SK-N-SH (cell line): ENCODE measurements at regions not wholly inside any gene's neighbourhood (a gene's known extent, or its start where the extent isn't known, plus 50 kb on each side); places are given as distances from the start of the nearest gene placed in this dataset.

Experiments
- CTCF ChIA-PET: fragments of 300-600, 350-600 bp; formaldehyde crosslinking; extraction: SDS; loops from one replicate; lab custom pipeline; 2021; lab: Yijun Ruan, JAX
- POLR2A ChIA-PET: fragments of 350-600 bp; sonication (Branson Sonifier 250); formaldehyde crosslinking; extraction: SDS; loops from one replicate; lab custom pipeline; 2020; ENCODE audit warnings: antibody characterized with exemption, inconsistent platforms; lab: Yijun Ruan, JAX
- DNase-seq: peaks from one replicate; pipeline ENCODE4 v3.0.0; 2012
- H2AFZ ChIP-seq: fragments of 200-600 bp; sonication (generic); 2 replicates; pipeline ENCODE4 v1.8.1; 2016; ENCODE audit warnings: antibody characterized with exemption, mild to moderate bottlenecking, low read depth
- H3F3A ChIP-seq: fragments of 200-600 bp; sonication (generic); replicated peaks from 2 replicates; pipeline ENCODE3; 2016; ENCODE audit warnings: antibody characterized with exemption, mild to moderate bottlenecking; ENCODE audit not compliant: insufficient read depth
- H3K27ac ChIP-seq, 2 experiments: fragments of 200-500 bp in 1 of 2; fragments of 200-600 bp in 1 of 2; sonication (Bioruptor generic) in 1 of 2; sonication (generic), shearing (Covaris generic) in 1 of 2; 2 replicates each; pipeline versions ENCODE4 v1.5.1 to v1.6.1; 2014 to 2016; ENCODE audit warnings: low read depth in 2 of 2, inconsistent platforms in 1 of 2, low read length in 1 of 2, mild to moderate bottlenecking in 1 of 2, mixed read lengths in 1 of 2
- H3K27me3 ChIP-seq: fragments of 200-600 bp; sonication (generic), shearing (Covaris generic); 2 replicates; pipeline ENCODE4 v1.6.1; 2016; ENCODE audit warnings: mixed run types; ENCODE audit not compliant: insufficient read depth
- H3K36me3 ChIP-seq, 2 experiments: fragments of 200-500 bp in 1 of 2; fragments of 200-600 bp in 1 of 2; sonication (Bioruptor generic) in 1 of 2; sonication (generic) in 1 of 2; replicated peaks in 1 of 2; 2 replicates each; pipeline versions ENCODE3 to v1.5.1; 2014 to 2016; ENCODE audit warnings: low read length in 1 of 2, mild to moderate bottlenecking in 1 of 2; ENCODE audit not compliant: insufficient read depth in 2 of 2, control insufficient read depth in 1 of 2
- H3K4me1 ChIP-seq, 2 experiments: fragments of 200-500 bp in 1 of 2; fragments of 200-600 bp in 1 of 2; sonication (Bioruptor generic) in 1 of 2; sonication (generic), shearing (Covaris generic) in 1 of 2; 2 replicates each; pipeline versions ENCODE4 v1.5.1 to v1.6.1; 2014 to 2016; ENCODE audit warnings: low read depth in 1 of 2, low read length in 1 of 2, mixed run types in 1 of 2; ENCODE audit not compliant: insufficient read depth in 2 of 2, control insufficient read depth in 1 of 2
- H3K4me2 ChIP-seq: fragments of 200-600 bp; sonication (generic), shearing (Covaris generic); 2 replicates; pipeline ENCODE4 v1.6.1; 2017; ENCODE audit warnings: mixed run types
- H3K4me3 ChIP-seq, 2 experiments: fragments of 200-500 bp in 1 of 2; fragments of 200-600 bp in 1 of 2; sonication (Bioruptor generic) in 1 of 2; sonication (generic), shearing (Covaris generic) in 1 of 2; 2 replicates each; pipeline versions ENCODE4 v1.5.1 to v1.8.1; 2014 to 2016; ENCODE audit warnings: low read depth in 2 of 2, inconsistent platforms in 1 of 2, low read length in 1 of 2, mild to moderate bottlenecking in 1 of 2, mixed read lengths in 1 of 2, moderate library complexity in 1 of 2
- H3K79me2 ChIP-seq: fragments of 200-600 bp; sonication (generic); 2 replicates; pipeline ENCODE4 v1.8.1; 2017; ENCODE audit warnings: mild to moderate bottlenecking; ENCODE audit not compliant: insufficient read depth
- H3K9ac ChIP-seq: fragments of 200-600 bp; sonication (generic); 2 replicates; pipeline ENCODE4 v1.6.1; 2017; ENCODE audit warnings: mixed run types
- H3K9me2 ChIP-seq: fragments of 200-600 bp; sonication (generic); 2 replicates; pipeline ENCODE4 v1.6.1; 2017; ENCODE audit warnings: mixed run types
- H3K9me3 ChIP-seq: fragments of 200-600 bp; sonication (generic); 2 replicates; pipeline ENCODE4 v1.6.1; 2017; ENCODE audit warnings: mixed run types, mild to moderate bottlenecking, moderate library complexity
- H4K20me1 ChIP-seq: fragments of 200-600 bp; sonication (generic); 2 replicates; pipeline ENCODE4 v1.6.1; 2017; ENCODE audit warnings: mild to moderate bottlenecking, mixed run types; ENCODE audit not compliant: insufficient read depth
- ELF1 ChIP-seq: IDR thresholded peaks from 2 replicates; pipeline ENCODE4 v1.4.0; 2012
- EP300 ChIP-seq, 2 experiments: IDR thresholded peaks; 2 replicates each; pipeline versions ENCODE4 v1.4.0 to v1.6.1; 2012; ENCODE audit warnings: borderline replicate concordance in 1 of 2, low read depth in 1 of 2, low read length in 1 of 2
- FOSL2 ChIP-seq: IDR thresholded peaks from 2 replicates; pipeline ENCODE4 v1.4.0; 2012; ENCODE audit warnings: low read depth, mild to moderate bottlenecking, moderate library complexity, borderline replicate concordance
- FOXJ3 ChIP-seq: sonication (generic); formaldehyde crosslinking; IDR thresholded peaks from 2 replicates; pipeline ENCODE4 v1.5.1; 2020; ENCODE audit warnings: mild to moderate bottlenecking, missing genetic modification reagents
- JUND ChIP-seq: IDR thresholded peaks from 2 replicates; pipeline ENCODE4 v1.4.0; 2012
- MEF2A ChIP-seq: IDR thresholded peaks from 2 replicates; pipeline ENCODE4 v1.4.0; 2012; ENCODE audit warnings: low read depth, borderline replicate concordance
- NRF1 ChIP-seq: IDR thresholded peaks from 2 replicates; pipeline ENCODE4 v1.6.1; 2012; ENCODE audit warnings: low read depth, mild to moderate bottlenecking, low read length
- POLR2AphosphoS5 ChIP-seq: IDR thresholded peaks from 2 replicates; pipeline ENCODE4 v1.6.1; 2012; ENCODE audit warnings: low read depth, low read length
- RXRA ChIP-seq: IDR thresholded peaks from 2 replicates; pipeline ENCODE4 v1.4.0; 2012; ENCODE audit warnings: low read depth, mild to moderate bottlenecking, borderline replicate concordance
- YY1 ChIP-seq: IDR thresholded peaks from 2 replicates; pipeline ENCODE4 v1.4.0; 2012; ENCODE audit warnings: low read depth, mild to moderate bottlenecking
- WGBS: methylation state at CpG from one replicate; pipeline ENCODE4 v1.1.6; 2017; ENCODE audit warnings: low lambda C conversion rate; 5-methylcytosine and 5-hydroxymethylcytosine counted together
- TF ChIP-seq, protein P1 (sequence below): IDR thresholded peaks from 2 replicates; pipeline ENCODE4 v1.4.0; 2012; ENCODE audit warnings: low read depth
- TF ChIP-seq, protein P2 (sequence below): IDR thresholded peaks from 2 replicates; pipeline ENCODE4 v1.4.0; 2012; ENCODE audit warnings: low read depth, borderline replicate concordance
- TF ChIP-seq, protein P3 (sequence below): IDR thresholded peaks from 2 replicates; pipeline ENCODE4 v1.4.0; 2012; ENCODE audit warnings: low read depth, borderline replicate concordance

DNA sequence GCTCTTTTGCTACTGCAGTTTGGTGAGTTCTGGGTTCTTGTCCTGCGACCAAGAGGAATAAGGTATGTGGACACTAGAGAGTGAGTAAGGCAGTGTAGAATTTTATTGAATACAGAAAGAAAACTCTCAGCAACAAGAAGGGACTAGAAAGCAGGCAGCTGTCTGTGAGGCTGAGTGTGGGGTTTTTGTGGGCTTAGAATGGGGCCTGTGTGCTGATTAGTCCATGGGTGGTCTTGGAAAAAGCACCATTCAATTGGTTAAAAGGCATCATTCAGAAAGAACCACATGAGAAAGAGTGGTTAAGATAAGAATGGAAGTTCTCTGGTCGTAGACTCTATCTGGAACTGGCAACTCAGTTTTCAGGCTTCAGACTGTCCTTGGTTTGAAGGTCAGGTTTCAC is 298.8 kb downstream of the TGFB2 start:
- Histone ChIP-seq H3K9me2 (no peaks in the 10 kb centered on the region), H3K27ac (no peak overlapping the region)

DNA sequence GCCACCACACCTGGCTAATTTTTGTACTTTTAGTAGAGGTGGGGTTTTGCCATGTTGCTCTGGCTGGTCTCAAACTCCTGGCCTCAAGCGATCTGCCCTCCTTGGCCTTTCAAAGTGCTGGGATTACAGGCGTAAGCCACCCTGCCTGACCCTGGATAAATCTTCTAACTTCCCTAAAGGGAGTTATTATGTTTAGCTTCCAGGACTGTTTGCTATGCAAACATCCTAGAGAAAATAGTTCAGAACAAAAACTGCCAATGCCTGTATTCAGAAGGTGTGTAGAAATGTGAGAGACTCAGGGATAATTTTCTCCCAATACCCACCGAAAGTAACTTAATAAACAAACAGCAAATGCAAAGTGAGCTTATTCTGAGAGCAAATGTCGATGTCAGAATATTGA is 301.2 kb downstream of the TGFB2 start:
- no peaks in the 10 kb centered on the region for H3K79me2 ChIP-seq
- H3K9ac ChIP-seq, result no peak overlapping the region
- H4K20me1 ChIP-seq, result no peaks in the 10 kb centered on the region
- no peaks in the 10 kb centered on the region for H3K36me3 ChIP-seq
- H3K4me2 ChIP-seq, result no peak overlapping the region
- DNase-seq, result no peak
- no peaks in the 10 kb centered on the region for H3K27me3 ChIP-seq
- ChIA-PET POLR2A (no interaction called here), CTCF (no interaction called here)
- no peaks in the 10 kb centered on the region for H3F3A ChIP-seq
- H3K9me3 ChIP-seq, result no peaks in the 10 kb centered on the region; the same call in 1 of the 2 replicates
- H3K9me2 ChIP-seq, result no peaks in the 10 kb centered on the region
- 57% methylated on average over 4 of the region's 4 CpGs for whole genome bisulfite sequencing
- H3K4me3 ChIP-seq, result no peak overlapping the region
- H3K4me1 ChIP-seq, result no peaks in the 10 kb centered on the region
- no peak overlapping the region for H3K27ac ChIP-seq
- TF ChIP-seq, protein P1, sequence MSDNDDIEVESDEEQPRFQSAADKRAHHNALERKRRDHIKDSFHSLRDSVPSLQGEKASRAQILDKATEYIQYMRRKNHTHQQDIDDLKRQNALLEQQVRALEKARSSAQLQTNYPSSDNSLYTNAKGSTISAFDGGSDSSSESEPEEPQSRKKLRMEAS, result no peak
- TF ChIP-seq, protein P2, sequence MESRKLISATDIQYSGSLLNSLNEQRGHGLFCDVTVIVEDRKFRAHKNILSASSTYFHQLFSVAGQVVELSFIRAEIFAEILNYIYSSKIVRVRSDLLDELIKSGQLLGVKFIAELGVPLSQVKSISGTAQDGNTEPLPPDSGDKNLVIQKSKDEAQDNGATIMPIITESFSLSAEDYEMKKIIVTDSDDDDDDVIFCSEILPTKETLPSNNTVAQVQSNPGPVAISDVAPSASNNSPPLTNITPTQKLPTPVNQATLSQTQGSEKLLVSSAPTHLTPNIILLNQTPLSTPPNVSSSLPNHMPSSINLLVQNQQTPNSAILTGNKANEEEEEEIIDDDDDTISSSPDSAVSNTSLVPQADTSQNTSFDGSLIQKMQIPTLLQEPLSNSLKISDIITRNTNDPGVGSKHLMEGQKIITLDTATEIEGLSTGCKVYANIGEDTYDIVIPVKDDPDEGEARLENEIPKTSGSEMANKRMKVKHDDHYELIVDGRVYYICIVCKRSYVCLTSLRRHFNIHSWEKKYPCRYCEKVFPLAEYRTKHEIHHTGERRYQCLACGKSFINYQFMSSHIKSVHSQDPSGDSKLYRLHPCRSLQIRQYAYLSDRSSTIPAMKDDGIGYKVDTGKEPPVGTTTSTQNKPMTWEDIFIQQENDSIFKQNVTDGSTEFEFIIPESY, result no peak
- TF ChIP-seq EP300 (IDR thresholded peaks at IDR 0.05; ENCODE audit: borderline replicate concordance in 1 of 2, low read depth in 1 of 2, low read length in 1 of 2) (no peak), NRF1 (no peak), FOXJ3 (no peak), POLR2AphosphoS5 (no peak), FOSL2 (no peak), YY1 (no peak), MEF2A (no peak), RXRA (no peak), JUND (no peak)
- TF ChIP-seq, protein P3, sequence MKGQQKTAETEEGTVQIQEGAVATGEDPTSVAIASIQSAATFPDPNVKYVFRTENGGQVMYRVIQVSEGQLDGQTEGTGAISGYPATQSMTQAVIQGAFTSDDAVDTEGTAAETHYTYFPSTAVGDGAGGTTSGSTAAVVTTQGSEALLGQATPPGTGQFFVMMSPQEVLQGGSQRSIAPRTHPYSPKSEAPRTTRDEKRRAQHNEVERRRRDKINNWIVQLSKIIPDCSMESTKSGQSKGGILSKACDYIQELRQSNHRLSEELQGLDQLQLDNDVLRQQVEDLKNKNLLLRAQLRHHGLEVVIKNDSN, result no peak
- no peak overlapping the region for H2AFZ ChIP-seq

More for the DNA sequence above, 298.8 kb downstream of the TGFB2 start:
- H3F3A ChIP-seq, result no peaks in the 10 kb centered on the region
- H3K4me3 ChIP-seq, result no peak overlapping the region
- no peak for DNase-seq
- no peak for TF ChIP-seq ELF1
- CTCF ChIA-PET, result interaction anchor here (0.7 kb wide), 1 partner anchor 1697 kb away, joined by 3 read pairs; no protein-coding TSS in a partner anchor
- H3K9me3 ChIP-seq, result no peaks in the 10 kb centered on the region; the same call in 1 of the 2 replicates
- no peak overlapping the region for H3K9ac ChIP-seq
- no peak overlapping the region for H2AFZ ChIP-seq
- H3K79me2 ChIP-seq, result no peaks in the 10 kb centered on the region
- no peaks in the 10 kb centered on the region for H3K27me3 ChIP-seq
- no peaks in the 10 kb centered on the region for H4K20me1 ChIP-seq
- 86% methylated on average over 2 of the region's 2 CpGs for WGBS
- H3K36me3 ChIP-seq, result no peaks in the 10 kb centered on the region
- POLR2A ChIA-PET, result no interaction called here
- no peak overlapping the region for H3K4me2 ChIP-seq
- H3K4me1 ChIP-seq, result no peaks in the 10 kb centered on the region
